CD4-positive, alpha-beta T cell (primary cell): ENCODE measurements at regions not wholly inside any gene's neighbourhood (a gene's known extent, or its start where the extent isn't known, plus 50 kb on each side); places are given as distances from the start of the nearest gene placed in this dataset.

ENCODE experiments used
- ATAC-seq: fragments of 200-7000 bp; cut with Tn5 transposase; one replicate; pipeline ENCODE4 v1.10.0; 2022; ENCODE audit warnings: mild to moderate bottlenecking; ENCODE audit not compliant: poor library complexity
- CTCF ChIA-PET: fragments of 350-600 bp; sonication (Branson Sonifier 250); formaldehyde crosslinking; loops from one replicate; lab custom pipeline; 2021; ENCODE audit warnings: antibody characterized with exemption, inconsistent platforms; lab: Charles Lee
- POLR2A ChIA-PET: fragments of 350-600 bp; sonication (Branson Sonifier 250); formaldehyde crosslinking; loops from one replicate; lab custom pipeline; 2021; ENCODE audit warnings: antibody characterized with exemption, inconsistent platforms; lab: Charles Lee
- DNase-seq, 14 experiments: peaks; one replicate each; pipeline ENCODE4 v3.0.0-alpha.2; 2013 to 2020; ENCODE audit warnings: mixed read lengths in 2 of 14
- H3K27ac ChIP-seq, 2 donors: one replicate each; pipeline versions ENCODE4 v1.5.1 to v1.7.0; 2013; ENCODE audit warnings: low read length in 2 of 2, low read depth in 1 of 2, mild to moderate bottlenecking in 1 of 2
- H3K27me3 ChIP-seq, 2 experiments: 1 replicate in 1 of 2; 2 replicates in 1 of 2; pipeline versions ENCODE4 v1.6.1 to v1.7.0; 2013; ENCODE audit warnings: low read length in 2 of 2, control low read depth in 1 of 2, mild to moderate bottlenecking in 1 of 2, moderate library complexity in 1 of 2; ENCODE audit not compliant: insufficient read depth in 2 of 2, control insufficient read depth in 1 of 2
- H3K36me3 ChIP-seq: one replicate; pipeline ENCODE4 v1.6.1; 2013; ENCODE audit warnings: low read length, control low read depth; ENCODE audit not compliant: insufficient read depth
- H3K4me1 ChIP-seq: one replicate; pipeline ENCODE4 v1.6.1; 2013; ENCODE audit warnings: low read length, control low read depth; ENCODE audit not compliant: insufficient read depth
- H3K4me3 ChIP-seq: one replicate; pipeline ENCODE4 v1.5.1; 2013; ENCODE audit warnings: mild to moderate bottlenecking, low read length, moderate library complexity
- H3K9me3 ChIP-seq, 2 experiments: 1 replicate in 1 of 2; 2 replicates in 1 of 2; pipeline versions ENCODE4 v1.6.1 to v1.7.0; 2013; ENCODE audit warnings: low read length in 2 of 2, mild to moderate bottlenecking in 2 of 2, control low read depth in 1 of 2, moderate library complexity in 1 of 2; ENCODE audit not compliant: control insufficient read depth in 1 of 2, insufficient read depth in 1 of 2
- H3K27ac Mint-ChIP-seq: one replicate; pipeline ENCODE4 v1.8.0; 2020; ENCODE audit warnings: mixed read lengths
- H3K27me3 Mint-ChIP-seq: one replicate; pipeline ENCODE4 v1.8.0; 2021; ENCODE audit warnings: mixed read lengths
- H3K36me3 Mint-ChIP-seq: one replicate; pipeline ENCODE4 v1.8.0; 2021; ENCODE audit warnings: low read depth, mixed read lengths
- H3K4me1 Mint-ChIP-seq: one replicate; pipeline ENCODE4 v1.8.0; 2021; ENCODE audit warnings: low read depth, mixed read lengths
- H3K4me3 Mint-ChIP-seq: one replicate; pipeline ENCODE4 v1.8.0; 2020; ENCODE audit warnings: mild to moderate bottlenecking, mixed read lengths
- H3K9me3 Mint-ChIP-seq: one replicate; pipeline ENCODE4 v1.8.0; 2020; ENCODE audit warnings: mixed read lengths
- CTCF ChIP-seq: fragments of 200-600 bp; IDR thresholded peaks from one replicate; pipeline ENCODE4 v1.8.0; 2022; ENCODE audit warnings: antibody characterized with exemption, mild to moderate bottlenecking
- intact Hi-C, 2 experiments: fragments of 100-400 bp; cut with DNase I in 1 of 2; cut with micrococcal nuclease in 1 of 2; formaldehyde crosslinking; loops; one replicate each; pipeline versions ENCODE4 v1.15.1 to v1.9.0; 2023 to 2025; cut with DNase I, micrococcal nuclease

- H3K4me3 ChIP-seq = no peak overlapping the region
- no peak overlapping the region for H3K27ac Mint-ChIP-seq
These were observed 135.1 kb upstream of the ID2 start for GRCh38 chr2:8546612-8547283.

GRCh38 chr2:8547284-8548064 lies 134.4 kb upstream of the ID2 start:
- peaks cover 48% of the 10 kb centered on the region for H3K4me1 ChIP-seq
- no peaks in the 10 kb centered on the region for H3K27me3 ChIP-seq
- H3K27ac ChIP-seq = no peak overlapping the region
- TF ChIP-seq CTCF = no peak
- H3K27ac Mint-ChIP-seq = no peak overlapping the region
- H3K36me3 Mint-ChIP-seq = no peaks in the 10 kb centered on the region
- POLR2A ChIA-PET = no interaction called here
- H3K4me1 Mint-ChIP-seq = peaks cover 36% of the 10 kb centered on the region
- H3K4me3 ChIP-seq = no peak overlapping the region
- no peaks in the 10 kb centered on the region for H3K9me3 Mint-ChIP-seq
- intact Hi-C loops = loop anchor here in 1 of 2 experiments (10.0 kb wide), 1 partner anchor 93 kb away; no protein-coding TSS in a partner anchor
- DNase-seq = peak in 1 of 14 experiments; percentile 23
- H3K9me3 ChIP-seq = no peaks in the 10 kb centered on the region
- CTCF ChIA-PET = no interaction called here
- H3K36me3 ChIP-seq = no peaks in the 10 kb centered on the region
- no peak for ATAC-seq
- no peaks in the 10 kb centered on the region for H3K27me3 Mint-ChIP-seq
- H3K4me3 Mint-ChIP-seq = no peak overlapping the region

More at GRCh38 chr2:8546612-8547283, 135.1 kb upstream of the ID2 start:
- intact Hi-C loops = loop anchor here in 1 of 2 experiments (10.0 kb wide), 1 partner anchor 92 kb away; no protein-coding TSS in a partner anchor
- TF ChIP-seq CTCF = no peak
- H3K27ac ChIP-seq = no peak overlapping the region
- CTCF ChIA-PET = no interaction called here
- DNase-seq (peak in 3 of 14 experiments; percentile 25 to 50 (median 44)), ATAC-seq (no peak)
- H3K9me3 ChIP-seq = no peaks in the 10 kb centered on the region
- Mint-ChIP-seq H3K4me1 (peaks cover 36% of the 10 kb centered on the region), H3K4me3 (no peak overlapping the region), H3K9me3 (no peaks in the 10 kb centered on the region), H3K27me3 (no peaks in the 10 kb centered on the region), H3K36me3 (no peaks in the 10 kb centered on the region)
- no peaks in the 10 kb centered on the region for H3K27me3 ChIP-seq
- H3K36me3 ChIP-seq = no peaks in the 10 kb centered on the region
- H3K4me1 ChIP-seq = peaks cover 54% of the 10 kb centered on the region
- POLR2A ChIA-PET = interaction anchor here (1.1 kb wide), 1 partner anchor 13 kb away, joined by 3 read pairs; no protein-coding TSS in a partner anchor

- no peak for TF ChIP-seq CTCF
- Mint-ChIP-seq H3K4me3 (no peak overlapping the region), H3K4me1 (peaks cover 34% of the 10 kb centered on the region), H3K27ac (no peak overlapping the region), H3K27me3 (no peaks in the 10 kb centered on the region), H3K9me3 (no peaks in the 10 kb centered on the region), H3K36me3 (no peaks in the 10 kb centered on the region)
- H3K4me3 ChIP-seq = no peak overlapping the region
- POLR2A ChIA-PET = no interaction called here
- no peak for DNase-seq
- H3K9me3 ChIP-seq = no peaks in the 10 kb centered on the region
- intact Hi-C loops = loop anchor here in 1 of 2 experiments (10.0 kb wide), 1 partner anchor 93 kb away; no protein-coding TSS in a partner anchor
- H3K4me1 ChIP-seq = peaks cover 41% of the 10 kb centered on the region
- no peak for ATAC-seq
- CTCF ChIA-PET = no interaction called here
- H3K27ac ChIP-seq = no peak overlapping the region
- no peaks in the 10 kb centered on the region for H3K36me3 ChIP-seq
- no peaks in the 10 kb centered on the region for H3K27me3 ChIP-seq
These were observed 133.7 kb upstream of the ID2 start for GRCh38 chr2:8548065-8548618.
